Esophagus muscularis mucosa (tissue), 4 donors: ENCODE measurements at regions not wholly inside any gene's neighbourhood (a gene's known extent, or its start where the extent isn't known, plus 50 kb on each side); places are given as distances from the start of the nearest gene placed in this dataset.

ENCODE experiments used
- EP300 ChIP-seq: sonication (generic); formaldehyde crosslinking; IDR thresholded peaks from one replicate; pipeline ENCODE4 v1.6.1; 2017; ENCODE audit warnings: antibody characterized with exemption
- POLR2A ChIP-seq: fragments of 450-650 bp; IDR thresholded peaks from one replicate; pipeline ENCODE4 v1.6.1; 2017; ENCODE audit warnings: antibody characterized with exemption, moderate library complexity, mild to moderate bottlenecking, low read depth
- POLR2AphosphoS5 ChIP-seq, 2 donors: sonication (generic); formaldehyde crosslinking; IDR thresholded peaks; one replicate each; pipeline ENCODE4 v1.6.1; 2017; ENCODE audit warnings: antibody characterized with exemption in 2 of 2
- TF ChIP-seq, protein P1 (sequence below), 3 experiments: fragments of 200-600 bp in 2 of 3; fragments of 450-650 bp in 1 of 3; sonication (generic) in 2 of 3; IDR thresholded peaks; one replicate each; pipeline ENCODE4 v1.5.1; 2017 to 2019; ENCODE audit warnings: antibody characterized with exemption in 3 of 3, mild to moderate bottlenecking in 2 of 3, moderate library complexity in 1 of 3

DNA sequence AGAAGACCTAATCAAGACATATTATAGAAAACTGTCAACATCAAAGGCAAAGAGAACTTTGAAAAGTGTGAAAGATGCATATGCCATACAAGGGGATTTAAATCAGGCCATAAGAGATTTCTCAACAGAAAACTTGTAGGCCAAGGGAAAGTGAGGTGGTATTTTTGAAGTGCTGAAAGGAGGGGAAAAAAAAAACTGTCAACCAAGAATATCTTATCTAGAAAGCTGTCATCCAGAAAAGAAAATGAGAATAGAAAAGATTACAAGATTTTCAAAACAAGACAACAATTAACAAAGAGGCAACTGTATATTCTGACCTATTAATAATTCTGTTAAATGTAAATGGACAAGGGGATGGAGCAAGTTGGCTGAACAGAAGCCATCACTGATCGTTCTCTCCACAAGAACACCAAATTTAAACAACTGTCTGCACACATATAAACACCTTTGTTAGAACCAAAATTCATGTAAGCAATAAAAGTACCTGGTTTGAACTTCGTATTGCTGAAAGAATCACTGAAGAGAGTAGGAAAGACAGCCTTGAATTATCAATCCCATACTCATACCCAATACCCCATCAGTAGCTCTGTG is 880.1 kb upstream of the PCDH9 start:
- TF ChIP-seq, protein P1, sequence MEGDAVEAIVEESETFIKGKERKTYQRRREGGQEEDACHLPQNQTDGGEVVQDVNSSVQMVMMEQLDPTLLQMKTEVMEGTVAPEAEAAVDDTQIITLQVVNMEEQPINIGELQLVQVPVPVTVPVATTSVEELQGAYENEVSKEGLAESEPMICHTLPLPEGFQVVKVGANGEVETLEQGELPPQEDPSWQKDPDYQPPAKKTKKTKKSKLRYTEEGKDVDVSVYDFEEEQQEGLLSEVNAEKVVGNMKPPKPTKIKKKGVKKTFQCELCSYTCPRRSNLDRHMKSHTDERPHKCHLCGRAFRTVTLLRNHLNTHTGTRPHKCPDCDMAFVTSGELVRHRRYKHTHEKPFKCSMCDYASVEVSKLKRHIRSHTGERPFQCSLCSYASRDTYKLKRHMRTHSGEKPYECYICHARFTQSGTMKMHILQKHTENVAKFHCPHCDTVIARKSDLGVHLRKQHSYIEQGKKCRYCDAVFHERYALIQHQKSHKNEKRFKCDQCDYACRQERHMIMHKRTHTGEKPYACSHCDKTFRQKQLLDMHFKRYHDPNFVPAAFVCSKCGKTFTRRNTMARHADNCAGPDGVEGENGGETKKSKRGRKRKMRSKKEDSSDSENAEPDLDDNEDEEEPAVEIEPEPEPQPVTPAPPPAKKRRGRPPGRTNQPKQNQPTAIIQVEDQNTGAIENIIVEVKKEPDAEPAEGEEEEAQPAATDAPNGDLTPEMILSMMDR (IDR thresholded peaks at IDR 0.05), result no peak
- no peak for TF ChIP-seq POLR2A
- no peak for TF ChIP-seq POLR2AphosphoS5 (IDR thresholded peaks at IDR 0.05)
- TF ChIP-seq EP300, result no peak
